LNCaP clone FGC (cell line): ENCODE measurements at regions not wholly inside any gene's neighbourhood (a gene's known extent, or its start where the extent isn't known, plus 50 kb on each side); places are given as distances from the start of the nearest gene placed in this dataset.
"Not testable (repeated sequence)": the region's sequence is repeated elsewhere in the genome, so short reads cannot be mapped to it uniquely, and the experiment has no call there.

Experiments used
- DNase-seq: peaks from one replicate; pipeline ENCODE4 v3.0.0-alpha.2; 2011; ENCODE audit warnings: low read depth
- H3K4me3 ChIP-seq: 2 replicates; pipeline ENCODE4 v1.5.1; 2011; ENCODE audit warnings: mild to moderate bottlenecking, low read depth, low read length, control low read depth
- TF ChIP-seq, protein P1 (sequence below): IDR thresholded peaks from 2 replicates; pipeline ENCODE4 v1.5.1; 2012; ENCODE audit warnings: mild to moderate bottlenecking; ENCODE audit not compliant: control insufficient read depth, insufficient read depth; ENCODE audit errors: extremely low read depth

DNA sequence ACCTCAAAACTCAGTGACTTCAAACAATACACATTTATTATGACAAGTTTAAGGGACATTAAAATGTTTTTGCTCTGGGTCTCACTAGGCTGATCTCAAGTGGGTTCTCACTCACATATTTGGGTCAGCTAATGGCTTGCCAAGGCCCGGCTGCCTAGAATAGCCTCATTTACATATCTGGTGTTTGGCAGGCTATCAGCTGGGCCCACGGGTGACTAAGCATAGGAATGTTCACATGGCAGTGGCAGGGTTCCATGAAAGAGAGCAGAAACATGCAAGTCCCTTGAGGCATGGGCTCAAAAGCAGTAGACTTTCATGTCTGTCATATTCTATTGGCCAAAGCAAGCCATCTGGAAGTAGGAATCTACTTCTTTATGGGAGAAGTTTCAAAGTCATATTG is 492.6 kb downstream of the KCNT2 start:
- DNase-seq = no peak
- TF ChIP-seq, protein P1, sequence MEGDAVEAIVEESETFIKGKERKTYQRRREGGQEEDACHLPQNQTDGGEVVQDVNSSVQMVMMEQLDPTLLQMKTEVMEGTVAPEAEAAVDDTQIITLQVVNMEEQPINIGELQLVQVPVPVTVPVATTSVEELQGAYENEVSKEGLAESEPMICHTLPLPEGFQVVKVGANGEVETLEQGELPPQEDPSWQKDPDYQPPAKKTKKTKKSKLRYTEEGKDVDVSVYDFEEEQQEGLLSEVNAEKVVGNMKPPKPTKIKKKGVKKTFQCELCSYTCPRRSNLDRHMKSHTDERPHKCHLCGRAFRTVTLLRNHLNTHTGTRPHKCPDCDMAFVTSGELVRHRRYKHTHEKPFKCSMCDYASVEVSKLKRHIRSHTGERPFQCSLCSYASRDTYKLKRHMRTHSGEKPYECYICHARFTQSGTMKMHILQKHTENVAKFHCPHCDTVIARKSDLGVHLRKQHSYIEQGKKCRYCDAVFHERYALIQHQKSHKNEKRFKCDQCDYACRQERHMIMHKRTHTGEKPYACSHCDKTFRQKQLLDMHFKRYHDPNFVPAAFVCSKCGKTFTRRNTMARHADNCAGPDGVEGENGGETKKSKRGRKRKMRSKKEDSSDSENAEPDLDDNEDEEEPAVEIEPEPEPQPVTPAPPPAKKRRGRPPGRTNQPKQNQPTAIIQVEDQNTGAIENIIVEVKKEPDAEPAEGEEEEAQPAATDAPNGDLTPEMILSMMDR = no peak
- H3K4me3 ChIP-seq = no peak overlapping the region

DNA sequence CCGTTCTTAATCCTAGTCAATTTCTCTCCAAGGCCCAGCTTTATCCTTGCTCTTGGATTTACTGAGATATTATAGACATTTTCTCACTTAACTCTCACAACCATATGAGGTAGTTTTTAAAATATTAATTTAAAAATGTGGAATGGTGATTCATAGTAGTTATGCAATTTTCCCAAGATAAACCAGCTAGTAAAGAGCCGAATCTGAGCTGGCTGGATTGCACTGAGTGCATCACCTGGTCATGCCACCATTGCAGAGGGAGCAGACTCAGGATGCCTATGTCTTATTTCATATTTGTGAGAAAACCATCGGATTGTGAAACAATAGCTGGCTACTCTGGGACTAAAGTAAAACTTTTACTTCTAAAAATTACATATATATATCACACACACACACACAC is 494.0 kb downstream of the KCNT2 start:
- DNase-seq = no peak
- no peak overlapping the region for H3K4me3 ChIP-seq
- TF ChIP-seq, protein P1 = no peak

DNA sequence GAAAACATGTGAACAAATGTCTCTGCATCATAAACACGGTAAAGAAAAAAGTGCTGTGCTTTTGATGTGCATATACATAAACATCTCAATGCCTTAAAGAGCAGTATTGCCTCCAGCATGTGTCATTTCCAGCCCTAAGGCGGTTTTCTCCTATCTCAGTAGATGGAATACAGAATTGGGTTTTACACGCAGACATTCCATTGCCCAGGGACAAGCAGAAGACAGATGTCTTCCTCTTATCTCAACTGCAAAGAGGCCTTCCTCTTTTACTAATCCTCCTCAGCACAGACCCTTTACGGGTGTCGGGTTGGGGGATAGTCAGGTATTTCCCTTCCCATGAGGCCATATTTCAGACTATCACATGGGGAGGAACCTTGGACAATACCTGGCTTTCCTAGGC is 499.2 kb downstream of the KCNT2 start:
- DNase-seq, H3K4me3 ChIP-seq: not testable (repeated sequence)

DNA sequence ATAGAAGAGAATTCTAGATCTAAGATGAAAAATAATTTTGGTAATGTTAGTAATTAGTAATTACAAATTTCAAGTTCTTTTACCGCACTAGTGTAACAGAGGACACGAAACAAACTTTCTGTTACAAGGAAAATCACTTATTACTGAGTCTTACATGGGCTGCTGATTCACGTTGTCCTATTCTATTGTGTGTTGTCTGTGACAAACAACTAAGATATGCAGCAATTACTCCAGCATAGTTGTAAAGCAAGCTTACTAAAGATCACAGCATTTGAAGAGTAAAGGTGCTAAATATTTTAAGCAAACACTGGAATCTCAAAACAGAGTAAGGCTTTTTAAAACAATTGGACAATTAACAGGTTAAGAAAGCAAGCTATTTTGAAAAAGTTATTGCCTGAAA is 502.3 kb downstream of the KCNT2 start:
- H3K4me3 ChIP-seq = no peak overlapping the region
- TF ChIP-seq, protein P1 = no peak
- DNase-seq = no peak

DNA sequence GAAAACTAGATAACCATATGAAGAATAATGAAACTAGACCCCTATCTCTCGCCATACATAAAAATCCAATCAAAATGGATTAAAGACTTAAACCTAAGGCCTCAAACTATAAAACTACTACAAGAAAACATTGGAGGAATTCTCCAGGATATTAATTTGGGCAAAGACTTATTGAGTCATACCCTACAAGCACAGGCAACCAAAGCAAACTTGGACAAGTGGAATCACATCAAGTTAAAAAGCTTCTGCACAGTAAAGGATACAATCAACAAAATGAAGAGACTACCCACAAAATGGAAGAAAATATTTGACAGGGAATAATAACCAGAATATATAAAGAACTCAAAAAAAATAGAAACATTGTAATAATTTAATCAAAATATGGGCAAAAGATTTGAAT is 505.4 kb downstream of the KCNT2 start:
- TF ChIP-seq, protein P1 = no peak
- no peak for DNase-seq
- H3K4me3 ChIP-seq = no peak overlapping the region

DNA sequence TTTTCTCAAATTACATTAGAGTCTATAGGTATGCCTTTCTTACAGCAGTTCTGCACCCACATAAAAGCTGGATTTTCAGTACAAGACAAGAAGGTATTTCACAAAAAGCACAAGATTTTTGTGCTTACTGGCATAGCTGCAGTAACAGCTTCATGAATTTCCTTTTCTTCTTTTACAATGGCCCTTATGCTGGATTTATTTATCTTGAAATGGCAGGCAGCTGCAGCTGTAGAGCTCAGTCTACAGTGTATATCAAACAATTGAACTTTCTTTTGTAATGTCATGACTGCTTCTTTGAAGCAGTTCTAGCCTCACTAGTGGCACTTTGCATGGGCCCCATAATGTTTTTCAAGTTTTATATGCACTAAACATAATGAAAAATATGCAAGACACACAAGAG is 510.2 kb downstream of the KCNT2 start:
- no peak overlapping the region for H3K4me3 ChIP-seq
- TF ChIP-seq, protein P1 = no peak
- no peak for DNase-seq

DNA sequence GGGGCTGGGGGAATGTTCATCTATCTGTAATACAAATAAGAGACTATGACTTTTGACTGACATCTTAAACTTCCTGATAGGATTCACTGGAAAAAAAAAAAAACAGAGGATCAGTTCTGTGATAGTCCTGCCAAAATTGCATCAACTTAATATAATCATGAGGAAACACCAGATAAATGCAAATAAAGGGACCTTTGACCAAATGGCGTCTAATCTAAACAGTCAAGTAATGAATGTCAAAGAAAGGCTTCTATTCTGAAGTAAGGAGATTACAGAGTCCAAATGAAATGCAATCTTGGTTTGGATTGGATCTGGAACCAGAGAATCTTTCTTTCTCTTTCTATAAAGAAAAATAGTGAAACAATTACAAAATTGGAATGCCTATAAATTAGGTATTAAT is 513.4 kb downstream of the KCNT2 start:
- TF ChIP-seq, protein P1 = no peak
- DNase-seq = no peak
- H3K4me3 ChIP-seq = no peak overlapping the region
